NCI-H2081 (cell line): ENCODE measurements at regions not wholly inside any gene's neighbourhood (a gene's known extent, or its start where the extent isn't known, plus 50 kb on each side); places are given as distances from the start of the nearest gene placed in this dataset.
"Not testable (repeated sequence)": the region's sequence is repeated elsewhere in the genome, so short reads cannot be mapped to it uniquely, and the experiment has no call there.

ENCODE experiments used
- DNase-seq, 2 experiments: peaks; one replicate each; lab custom pipeline; 2025; lab: John Stamatoyannopoulos, UW

- DNase-seq = no peak
These were observed 53.0 kb upstream of the DAPP1 start for GRCh38 chr4:99763635-99764101.

- no peak for DNase-seq
These were observed 53.9 kb upstream of the DAPP1 start for GRCh38 chr4:99762728-99763127.

DNA sequence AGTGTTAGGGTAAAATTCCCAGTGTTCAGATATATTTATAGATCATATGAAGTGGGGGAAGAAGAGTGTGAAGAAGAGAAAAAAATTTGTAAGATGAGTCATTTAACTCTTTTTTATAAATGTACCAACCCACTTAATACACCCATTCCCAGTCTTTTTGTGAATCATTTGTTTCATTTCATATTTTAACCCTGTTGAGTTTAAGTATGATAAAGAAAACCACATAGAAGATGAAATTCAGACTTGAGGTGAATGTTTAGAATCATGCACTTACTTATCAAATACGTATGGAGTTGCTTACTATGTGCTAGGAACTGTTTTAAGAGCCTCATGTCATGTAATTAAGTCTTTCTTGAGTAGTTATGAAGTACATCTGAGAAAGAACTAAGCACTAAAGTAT is 56.6 kb upstream of the DAPP1 start:
- no peak for DNase-seq

- no peak for DNase-seq
These were observed 57.2 kb upstream of the DAPP1 start for GRCh38 chr4:99759346-99759984.

- DNase-seq = no peak
These were observed 61.2 kb upstream of the DAPP1 start for GRCh38 chr4:99755223-99755944.

GRCh38 chr4:99754756-99755155 is 61.9 kb upstream of the DAPP1 start:
- DNase-seq = no peak

- DNase-seq = no peak
These were observed 62.7 kb upstream of the DAPP1 start for GRCh38 chr4:99753931-99754330.

DNA sequence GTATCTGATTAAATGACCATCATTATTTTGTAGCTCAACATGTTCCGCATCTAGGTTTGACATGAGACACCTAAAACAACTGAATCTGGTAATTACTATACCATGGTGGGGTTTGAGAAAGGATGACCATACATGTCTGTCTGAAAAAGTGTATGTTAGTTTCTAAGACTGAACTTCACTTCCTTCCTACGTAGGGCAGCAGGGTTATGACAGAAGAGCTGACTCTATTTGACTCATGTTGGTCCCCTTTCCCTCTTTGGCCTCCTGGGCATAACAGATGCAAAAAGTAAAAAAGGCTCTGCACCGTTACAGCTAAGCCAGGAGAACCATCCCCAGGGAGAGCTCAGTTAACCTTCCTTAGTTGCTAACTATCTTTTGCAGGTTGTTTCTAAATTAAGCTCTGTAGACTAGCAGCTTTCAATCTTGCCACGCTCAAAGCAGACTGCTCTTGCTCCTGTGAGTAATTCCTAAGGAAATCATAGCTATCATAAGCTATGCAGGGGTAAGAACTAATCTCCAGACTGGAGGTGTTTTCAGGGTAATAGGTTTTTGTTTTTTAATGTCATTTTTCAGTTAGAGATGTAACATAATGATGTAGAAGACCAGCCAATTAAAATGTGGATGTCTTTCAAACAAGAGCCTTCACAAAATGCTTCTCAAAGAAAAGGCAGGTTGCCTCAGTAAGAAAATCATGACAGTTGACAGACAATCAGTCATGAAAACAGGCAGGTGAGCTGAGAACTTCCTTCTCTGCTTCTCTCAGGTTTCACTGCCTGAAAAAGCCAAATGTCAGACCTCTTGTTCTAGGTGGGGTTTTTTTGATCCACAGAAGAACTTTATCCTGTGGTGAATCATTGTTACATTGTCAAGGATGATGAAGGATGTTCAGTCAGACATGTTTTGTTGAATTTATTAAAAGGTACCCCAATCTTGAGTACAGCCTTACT is 66.9 kb upstream of the DAPP1 start:
- no peak for DNase-seq

- DNase-seq = no peak
These were observed 70.2 kb upstream of the DAPP1 start for GRCh38 chr4:99746443-99746842.

DNA sequence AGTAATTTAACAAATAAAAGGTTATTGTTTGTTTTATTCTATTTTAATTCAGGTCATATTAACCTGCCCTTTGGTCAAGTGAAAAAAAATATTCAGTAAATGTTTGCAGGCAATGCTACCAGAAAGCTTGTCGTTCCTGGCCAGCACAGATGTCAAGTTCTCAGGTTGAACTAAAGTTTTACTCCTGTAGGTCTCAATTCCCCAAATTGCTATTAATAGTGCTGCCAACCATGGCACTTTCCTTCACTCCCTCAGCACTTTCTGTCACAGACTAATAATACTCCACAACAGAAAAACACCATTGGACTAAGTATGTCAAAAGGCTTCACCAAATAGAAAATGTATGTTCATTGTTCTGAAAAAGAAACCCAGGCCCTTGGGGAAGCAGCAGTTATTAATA is 79.2 kb upstream of the C4orf54 start:
- no peak for DNase-seq

DNA sequence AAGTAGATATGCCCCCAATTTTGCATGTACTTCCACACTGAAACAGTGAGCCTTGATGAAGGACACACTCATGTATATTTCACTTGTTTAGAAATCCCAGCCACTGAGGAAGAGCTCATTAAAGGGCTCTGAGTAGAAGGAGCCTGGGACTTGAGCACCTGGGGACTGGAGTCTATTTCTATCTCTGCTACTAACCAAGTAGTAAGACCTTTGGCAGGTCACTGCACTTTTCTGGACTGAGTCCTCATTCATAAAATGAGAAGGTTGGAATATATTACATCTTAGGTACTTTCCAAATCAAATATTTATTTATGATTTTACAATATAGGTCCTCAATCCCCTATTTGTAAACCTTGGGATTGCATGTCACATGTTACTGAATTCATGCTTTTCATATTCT is 78.2 kb upstream of the C4orf54 start:
- DNase-seq = no peak

- no peak for DNase-seq
These were observed 77.1 kb upstream of the C4orf54 start for GRCh38 chr4:99734583-99735322.

DNA sequence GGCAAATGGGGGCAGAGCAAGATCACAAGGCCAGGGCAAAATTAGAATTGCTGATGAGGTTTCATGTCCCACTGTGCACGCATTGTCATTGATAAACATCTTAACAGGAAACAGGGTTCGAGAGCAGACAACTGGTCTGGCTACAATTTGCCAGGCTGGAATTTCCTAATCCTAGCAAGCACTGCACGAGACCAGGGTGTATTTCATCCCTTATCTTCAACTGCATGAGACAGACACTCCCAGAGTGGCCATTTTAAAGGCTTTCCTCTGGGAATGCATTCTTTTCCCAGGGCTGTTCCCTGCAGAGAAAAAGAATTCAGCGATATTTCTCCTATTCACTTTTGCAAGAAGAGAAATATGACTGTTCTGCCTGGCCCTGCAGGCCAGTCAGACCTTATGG is 75.8 kb upstream of the C4orf54 start:
- not testable (repeated sequence) for DNase-seq

GRCh38 chr4:99729186-99729585 is 71.6 kb upstream of the C4orf54 start:
- DNase-seq = no peak

DNA sequence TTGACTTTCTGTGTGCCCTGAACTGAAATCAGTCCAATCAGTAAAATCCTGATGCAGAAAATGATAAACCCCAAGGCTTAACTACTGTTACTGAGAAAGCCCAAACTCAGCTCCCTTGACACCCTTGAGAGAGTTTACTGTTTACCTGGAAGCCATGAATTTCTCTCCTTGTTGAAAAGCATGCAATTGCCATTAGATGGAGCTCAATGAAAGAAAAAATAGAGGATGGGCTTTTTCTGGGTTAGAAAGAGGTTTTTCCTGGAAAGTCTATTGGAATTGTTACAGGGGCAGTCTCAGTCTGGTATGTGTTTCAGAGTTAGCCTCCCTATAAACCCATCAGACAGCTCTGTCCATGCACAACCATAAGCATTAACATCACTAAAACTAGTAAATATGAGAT is 66.4 kb upstream of the C4orf54 start:
- DNase-seq = peak in 1 of 2 experiments; percentile 29

DNA sequence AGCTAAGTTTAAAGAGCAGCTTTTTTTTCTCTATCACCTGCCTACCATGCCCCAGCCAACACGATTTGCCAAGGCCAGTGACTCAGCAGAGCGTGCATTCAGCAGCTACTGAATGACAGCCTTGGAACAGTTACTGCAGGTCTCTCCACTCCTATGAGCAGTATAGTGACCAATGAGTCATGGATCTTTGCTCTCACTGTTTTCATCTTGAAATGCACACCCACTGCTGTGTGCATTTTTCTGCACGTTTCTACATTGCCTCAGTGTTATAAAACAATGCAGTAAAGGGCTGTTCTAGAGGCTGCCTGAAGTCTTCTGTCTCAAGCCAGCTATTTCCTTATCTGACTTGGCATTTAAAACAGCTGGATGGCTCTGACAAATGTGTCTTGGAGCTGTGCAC is 66.0 kb upstream of the C4orf54 start:
- DNase-seq = peak in 1 of 2 experiments; percentile 55

DNA sequence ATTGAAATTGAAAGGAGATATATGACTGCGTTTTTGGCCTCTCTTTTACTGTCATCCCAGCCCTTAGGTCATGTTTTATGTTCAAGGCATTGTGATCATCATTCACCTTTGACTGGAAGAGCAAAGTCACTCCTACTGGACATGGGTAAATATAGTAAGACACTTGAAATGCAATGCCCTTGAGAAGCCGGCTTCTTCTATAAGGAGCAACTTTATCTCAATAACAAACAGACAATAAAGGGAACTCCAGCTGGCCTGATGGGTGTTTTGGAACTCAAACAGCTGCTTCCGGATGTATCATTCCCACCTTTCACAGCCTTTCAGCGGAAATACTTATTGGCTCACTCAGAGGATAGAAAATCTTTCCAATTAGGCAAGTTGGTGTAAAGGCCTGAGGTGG is 65.1 kb upstream of the C4orf54 start:
- DNase-seq = no peak

DNA sequence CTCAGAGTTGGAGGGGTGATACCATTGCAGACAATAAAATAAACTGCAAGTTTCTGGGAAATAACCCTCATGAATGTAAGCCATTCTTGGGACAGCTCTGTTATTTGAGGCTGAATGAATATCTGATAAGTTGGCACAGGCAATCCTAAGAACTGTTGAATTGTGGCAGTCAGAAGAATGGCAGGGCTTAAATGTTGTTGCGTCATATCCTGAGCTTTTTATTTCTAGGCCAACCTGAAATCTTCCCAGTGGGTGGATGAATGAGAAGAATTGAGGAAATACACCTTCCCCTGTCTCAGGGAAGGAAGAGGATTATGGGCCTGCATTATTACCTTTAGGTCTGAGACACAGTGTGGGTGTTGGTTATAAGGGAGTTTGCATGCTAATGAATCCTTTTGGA is 64.4 kb upstream of the C4orf54 start:
- no peak for DNase-seq

- no peak for DNase-seq
These were observed 62.6 kb upstream of the C4orf54 start for GRCh38 chr4:99720206-99720605.

GRCh38 chr4:99716996-99717395 is 59.4 kb upstream of the C4orf54 start:
- DNase-seq = no peak

- DNase-seq = no peak
These were observed 57.7 kb upstream of the C4orf54 start for GRCh38 chr4:99715286-99715685.

GRCh38 chr4:99714179-99714578 is 56.6 kb upstream of the C4orf54 start:
- no peak for DNase-seq
